Dermis microvascular lymphatic vessel endothelial cell (primary cell): ENCODE measurements at regions not wholly inside any gene's neighbourhood (a gene's known extent, or its start where the extent isn't known, plus 50 kb on each side); places are given as distances from the start of the nearest gene placed in this dataset.
"Not testable (repeated sequence)": the region's sequence is repeated elsewhere in the genome, so short reads cannot be mapped to it uniquely, and the experiment has no call there.

Experiments
- DNase-seq, 2 donors: peaks; one replicate each; pipeline versions ENCODE4 v3.0.0 to v3.0.0-alpha.2; 2010; ENCODE audit warnings: low read depth in 2 of 2

DNA sequence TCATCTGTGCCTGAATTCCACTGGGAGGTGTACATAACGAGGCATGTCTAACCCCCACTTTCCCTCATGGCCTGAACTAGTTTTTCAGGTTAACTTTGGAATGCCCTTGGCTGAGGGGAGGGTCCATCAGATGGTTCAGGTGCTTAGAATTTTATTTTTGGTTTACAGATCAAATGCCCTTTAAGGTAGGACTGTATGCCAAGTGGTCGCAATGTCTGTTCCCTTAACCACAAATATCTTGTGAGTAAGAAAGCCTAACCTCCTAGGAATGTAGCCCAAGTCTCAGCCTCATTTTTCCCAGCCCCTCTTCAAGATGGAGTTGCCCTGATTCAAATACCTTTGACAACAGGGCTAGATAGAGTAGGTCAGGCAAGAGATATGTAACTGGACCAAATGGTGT lies 78.4 kb downstream of the RNASET2 start:
- no peak for DNase-seq

DNA sequence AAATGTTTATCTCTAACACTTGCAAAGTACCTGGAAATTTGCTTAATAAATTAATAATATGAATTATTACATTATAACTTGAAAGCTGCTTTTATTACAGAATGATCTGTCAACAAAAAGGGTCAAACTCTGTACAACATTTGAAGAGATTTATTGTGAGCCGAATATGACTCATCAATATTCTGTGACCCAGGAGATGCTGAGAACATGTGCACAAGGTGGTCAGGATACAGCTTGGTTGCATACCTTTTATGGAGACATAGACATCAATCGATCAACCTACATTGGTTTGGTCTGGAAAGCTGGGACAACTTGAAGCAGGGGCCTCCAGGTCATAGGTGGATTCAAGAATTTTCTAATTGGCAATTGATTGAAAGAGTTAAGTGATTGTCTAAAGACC lies 79.0 kb downstream of the RNASET2 start:
- DNase-seq = no peak

DNA sequence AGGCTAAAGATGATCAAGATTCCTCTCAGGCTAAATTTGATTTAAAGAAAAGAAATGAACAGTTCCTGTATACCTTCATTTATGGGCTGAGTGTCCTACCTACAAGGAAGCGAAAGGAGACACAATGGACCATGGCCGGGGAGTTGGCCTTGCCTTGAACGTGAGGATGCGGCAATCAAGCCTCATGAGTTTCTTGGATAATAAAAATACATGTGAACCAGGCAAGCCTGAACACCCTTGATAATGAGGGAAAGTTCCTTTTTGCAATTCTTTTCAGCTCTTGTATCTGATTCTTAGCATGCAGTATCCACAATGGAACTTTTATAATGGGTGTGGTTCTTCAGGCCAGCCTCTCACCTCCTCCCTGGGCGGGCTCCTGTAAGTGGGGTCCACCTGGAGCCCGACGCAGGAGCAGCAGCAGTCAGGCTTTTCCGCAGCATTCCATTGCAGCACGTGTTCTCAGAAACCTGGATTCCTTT lies 83.8 kb downstream of the RNASET2 start:
- no peak for DNase-seq

GRCh38 chr6:166870602-166871208 lies 85.6 kb downstream of the RNASET2 start:
- DNase-seq = no peak

DNA sequence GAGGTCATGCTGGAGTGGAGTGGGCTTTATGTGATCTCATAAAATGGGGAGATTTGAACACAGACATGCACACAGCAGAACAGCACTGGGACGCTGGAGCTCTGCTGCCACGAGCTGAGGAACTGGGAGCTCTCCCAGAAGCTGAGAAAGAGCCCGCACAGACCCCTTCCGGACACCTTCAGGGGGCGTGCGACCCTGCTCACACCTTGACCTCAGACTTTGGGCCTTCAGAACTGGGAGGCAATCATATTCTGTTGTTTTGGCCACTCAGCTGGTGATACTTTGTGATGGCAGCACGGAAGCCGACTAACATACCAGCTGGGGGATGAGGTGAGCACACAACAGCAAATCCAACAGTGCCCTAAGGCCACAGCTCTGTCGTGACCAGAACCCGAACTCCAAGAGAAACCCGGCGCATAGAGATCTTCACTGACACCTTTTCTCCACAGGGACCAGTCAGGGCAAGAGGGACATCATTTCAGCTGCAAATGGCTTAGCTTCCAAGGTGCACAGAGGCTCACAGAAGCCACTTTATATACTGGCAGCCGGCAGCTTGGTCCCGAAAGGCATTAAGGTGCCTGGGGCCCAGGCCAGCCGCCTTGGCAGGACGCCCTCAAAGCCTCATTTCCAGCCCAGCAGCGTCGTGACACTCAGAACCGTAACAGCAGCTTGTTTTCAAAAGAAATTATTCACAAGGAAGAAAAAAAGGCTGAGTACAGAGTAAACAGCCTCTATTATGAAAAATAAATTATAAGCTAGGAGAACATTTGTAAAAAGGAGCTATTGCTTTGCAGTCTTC lies 89.3 kb downstream of the RNASET2 start:
- DNase-seq = no peak

- DNase-seq = no peak
Observed at GRCh38 chr6:166864333-166864732, 92.0 kb downstream of the RNASET2 start.

DNA sequence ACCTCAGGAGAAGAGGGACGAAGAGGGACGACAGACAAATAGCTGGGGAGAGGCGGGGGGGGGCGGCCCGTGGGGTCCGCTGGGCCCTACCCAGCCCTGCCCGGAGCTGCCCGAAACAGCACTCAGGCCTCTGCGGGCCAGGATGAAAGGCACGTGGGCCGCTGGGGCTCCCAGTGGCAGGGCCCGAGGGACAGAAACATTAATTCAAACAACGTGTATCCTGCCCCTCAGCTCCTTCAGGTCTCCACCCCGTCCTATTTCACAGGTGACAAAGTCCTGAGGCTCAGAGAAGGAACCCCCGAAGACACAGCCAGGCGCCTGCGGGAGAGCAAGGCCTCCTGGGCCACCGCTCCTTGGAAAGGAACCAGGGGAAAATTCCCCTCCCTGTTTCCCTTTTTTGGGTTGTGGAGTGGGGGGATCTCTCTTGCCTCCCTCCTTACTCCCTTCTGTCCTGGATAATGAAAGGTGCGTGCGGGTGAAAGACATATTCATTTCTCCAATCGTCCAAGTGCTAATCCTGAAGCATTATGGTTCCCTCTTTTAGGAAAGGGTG lies 93.3 kb downstream of the RNASET2 start:
- DNase-seq = no peak

DNA sequence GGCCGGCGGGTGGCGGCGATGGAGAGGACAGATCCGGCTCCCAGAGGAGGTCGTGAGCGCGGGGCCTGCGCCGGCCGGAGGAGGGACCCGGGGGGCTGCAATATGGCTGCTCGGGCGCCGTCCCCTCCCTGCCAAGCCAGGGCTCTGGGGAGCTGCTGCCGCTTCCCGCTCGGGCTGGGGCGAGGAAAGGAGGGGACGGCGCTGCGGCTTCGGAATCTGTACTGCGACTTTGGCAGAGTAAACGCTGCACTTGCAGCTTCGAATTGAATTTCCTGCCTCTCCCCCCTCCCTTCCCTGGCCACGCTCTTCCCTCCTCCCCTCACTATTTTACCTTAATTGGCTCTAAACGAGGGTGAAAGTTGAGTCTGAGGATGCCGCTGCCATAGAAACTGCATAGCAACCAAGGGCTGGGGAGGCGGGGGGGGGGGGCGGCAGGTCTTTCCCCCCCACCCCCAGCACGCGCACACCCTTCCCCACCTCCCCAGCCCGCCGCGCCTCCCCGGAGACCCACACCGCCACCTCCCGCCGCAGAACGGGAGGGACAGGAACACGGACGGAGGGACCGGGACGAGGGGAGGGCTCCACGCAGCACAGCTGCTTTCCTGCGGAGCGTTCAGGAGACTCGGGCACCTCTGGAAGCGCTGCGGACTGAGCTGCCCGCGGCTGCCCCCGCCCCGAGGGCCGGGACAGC lies 93.9 kb downstream of the RNASET2 start:
- peak in 1 of 2 donors; percentile 4 for DNase-seq

GRCh38 chr6:166861961-166862286 lies 94.4 kb downstream of the RNASET2 start:
- DNase-seq = no peak

GRCh38 chr6:166861304-166861703 lies 95.0 kb downstream of the RNASET2 start:
- no peak for DNase-seq

DNA sequence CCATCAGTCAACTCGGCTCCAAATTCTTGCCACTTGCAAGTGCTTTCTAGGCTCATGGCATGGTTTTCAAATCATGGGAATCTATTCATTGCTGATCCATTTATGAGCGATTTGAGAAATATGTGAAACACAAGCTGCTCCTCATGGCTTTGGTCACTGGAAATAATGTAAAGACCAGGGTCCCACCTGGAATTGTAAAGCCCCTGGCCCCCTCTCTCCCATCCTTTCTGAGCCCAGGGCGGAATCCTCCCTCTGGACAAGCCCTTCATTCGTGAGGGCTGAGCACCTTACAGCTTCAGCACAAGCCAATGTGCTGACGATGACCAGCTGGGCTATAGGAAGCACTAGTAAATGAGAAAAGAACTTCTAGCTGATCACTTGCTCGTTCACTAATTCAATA lies 96.0 kb downstream of the RNASET2 start:
- DNase-seq = no peak

GRCh38 chr6:166855416-166855815 lies 100.9 kb downstream of the RNASET2 start:
- no peak for DNase-seq

DNA sequence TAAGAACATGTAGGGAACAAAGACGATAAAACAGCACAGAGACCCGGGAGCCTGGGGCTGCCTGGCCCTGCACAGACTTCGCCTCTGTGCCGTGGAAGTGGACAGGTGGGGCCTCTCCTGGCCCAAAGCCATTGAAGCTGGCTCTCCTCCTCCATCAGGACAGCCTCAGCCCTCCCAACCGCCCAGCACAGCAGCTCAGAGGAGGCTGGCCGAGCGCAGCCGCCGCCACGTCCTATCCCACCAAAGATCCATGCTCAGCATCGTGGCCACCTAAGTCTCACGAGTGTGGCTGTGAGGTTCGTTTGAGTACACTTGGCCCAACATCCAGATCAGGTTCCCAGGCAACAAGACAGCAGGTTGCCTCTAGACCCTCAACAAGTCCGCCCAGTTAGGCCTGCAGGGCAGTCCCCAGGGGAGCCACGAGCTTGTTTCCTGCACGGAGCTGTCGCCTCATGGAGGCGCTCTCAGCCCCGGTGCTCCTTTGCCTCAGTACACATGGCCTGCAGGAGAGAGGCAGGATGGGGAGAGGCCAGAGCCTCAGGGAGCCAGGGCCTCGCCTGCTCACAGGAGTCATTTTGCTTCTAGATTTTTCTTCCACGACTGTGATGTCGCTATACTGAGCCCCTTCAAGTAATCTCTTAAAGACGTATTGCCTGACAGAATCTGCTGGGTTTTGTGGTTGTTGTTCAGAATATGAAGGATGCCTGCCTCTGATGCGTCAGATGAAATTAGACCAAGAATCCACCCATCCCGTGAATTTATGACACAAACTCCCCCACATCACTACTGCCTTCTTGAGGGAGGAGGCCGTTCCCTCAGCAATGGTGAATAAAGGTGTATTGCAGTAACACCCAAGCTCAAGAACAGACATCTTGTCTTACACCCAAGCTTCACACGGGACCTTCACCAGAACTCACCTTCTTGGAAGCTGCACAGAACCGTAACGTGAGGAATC lies 102.7 kb downstream of the RNASET2 start:
- DNase-seq = no peak

DNA sequence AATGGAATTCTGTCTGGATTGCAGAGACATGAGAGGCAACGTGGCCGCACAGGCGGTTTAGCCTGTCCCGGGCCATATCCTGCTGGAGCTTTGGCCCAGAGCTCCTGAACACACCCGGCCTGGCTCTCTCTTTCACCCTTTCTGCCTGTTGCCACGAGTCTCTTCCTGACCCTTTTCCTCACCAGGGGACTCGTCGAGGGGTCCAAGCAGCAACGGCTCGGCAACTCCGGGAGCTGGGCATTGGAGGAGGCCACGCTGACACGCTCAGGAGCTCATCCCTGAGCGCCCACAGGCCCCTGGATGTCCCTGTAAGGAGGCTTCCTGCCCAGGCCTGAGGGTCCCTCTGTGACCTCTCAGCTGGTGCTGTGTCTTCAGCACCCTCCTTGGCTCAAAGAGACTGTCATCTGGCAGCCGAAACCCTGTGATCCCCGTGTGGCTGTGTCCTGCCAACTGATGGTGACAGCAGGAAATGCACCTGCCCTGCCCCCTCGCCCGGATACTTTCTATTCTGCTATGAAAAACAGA lies 103.8 kb downstream of the RNASET2 start:
- DNase-seq = peak in 1 of 2 donors; percentile 20

DNA sequence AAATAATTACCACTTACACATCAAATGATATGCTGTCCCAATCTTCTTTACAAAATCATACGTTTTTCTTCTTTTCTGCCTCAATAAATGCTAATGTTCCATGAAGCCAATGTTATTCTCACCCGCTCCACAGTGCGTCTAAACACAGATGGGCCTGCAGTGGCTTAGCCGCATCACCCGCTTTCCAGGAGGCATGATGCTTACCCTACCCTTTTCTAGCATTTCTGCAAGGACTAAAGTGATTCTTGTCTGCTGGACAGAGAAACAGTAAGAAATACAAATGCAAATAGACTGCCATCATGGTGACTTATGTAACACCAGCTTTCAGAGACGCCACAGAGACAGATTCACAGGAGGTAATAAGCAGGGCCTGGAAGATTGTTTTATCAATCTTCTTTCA lies 104.4 kb downstream of the RNASET2 start:
- DNase-seq = no peak

DNA sequence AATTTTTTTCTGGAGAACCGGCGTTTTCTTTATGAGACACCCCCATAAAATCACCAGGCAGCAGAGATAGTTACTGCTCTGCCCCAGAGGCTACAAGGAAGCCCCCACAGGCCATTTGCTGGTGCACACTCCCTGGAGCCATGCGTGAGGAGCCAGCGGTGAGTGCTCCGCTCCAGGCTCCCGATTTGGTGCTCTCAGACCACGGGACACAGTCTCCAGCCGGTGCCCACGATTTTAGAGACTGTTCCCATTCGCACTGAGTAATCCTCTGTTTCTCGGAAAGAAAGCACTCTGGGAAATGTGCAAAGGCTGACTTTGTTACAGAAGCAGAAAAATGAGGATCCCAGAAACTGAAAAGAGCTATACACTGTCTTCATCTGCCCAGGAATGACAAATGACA lies 104.9 kb downstream of the RNASET2 start:
- no peak for DNase-seq

DNA sequence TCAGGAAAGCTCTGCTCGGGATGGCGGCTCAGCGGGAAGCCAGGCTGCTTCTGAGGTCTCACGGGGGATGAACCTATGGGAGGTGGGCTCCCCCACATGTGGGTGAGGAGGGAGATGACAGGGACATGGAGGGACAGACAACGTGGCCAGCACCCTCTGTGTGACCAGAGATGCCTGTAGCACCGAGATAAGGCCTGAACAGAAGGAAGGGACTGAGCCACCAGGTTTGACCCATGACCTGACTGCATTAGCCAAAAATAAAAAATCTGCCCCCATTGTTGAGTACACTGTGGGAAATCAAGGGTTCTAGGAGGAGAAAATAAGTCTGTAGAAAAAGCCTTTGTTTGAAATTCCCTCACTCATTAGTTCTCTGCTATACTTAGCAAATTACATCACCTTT lies 105.7 kb downstream of the RNASET2 start:
- DNase-seq = no peak

DNA sequence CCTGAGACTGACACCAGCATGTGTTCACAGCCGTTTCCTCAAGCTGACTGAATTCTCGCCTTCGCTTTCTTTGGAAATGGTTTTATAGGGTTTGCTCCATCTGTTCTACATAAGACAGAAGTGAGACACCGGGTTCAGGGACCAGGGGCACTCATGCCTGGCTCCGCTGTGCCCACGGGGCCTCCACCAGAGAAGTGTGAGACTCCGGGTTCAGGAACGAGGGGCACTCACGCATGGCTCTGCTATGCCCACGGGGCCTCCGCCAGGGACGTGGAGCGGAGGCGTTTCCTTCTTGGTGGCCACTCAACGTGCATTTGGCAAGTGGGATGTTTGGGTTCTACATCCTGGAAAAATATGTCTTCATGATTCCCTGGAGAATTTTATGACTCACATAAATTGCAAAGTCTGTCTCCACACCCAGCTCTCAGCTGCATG lies 106.6 kb downstream of the RNASET2 start:
- no peak for DNase-seq

DNA sequence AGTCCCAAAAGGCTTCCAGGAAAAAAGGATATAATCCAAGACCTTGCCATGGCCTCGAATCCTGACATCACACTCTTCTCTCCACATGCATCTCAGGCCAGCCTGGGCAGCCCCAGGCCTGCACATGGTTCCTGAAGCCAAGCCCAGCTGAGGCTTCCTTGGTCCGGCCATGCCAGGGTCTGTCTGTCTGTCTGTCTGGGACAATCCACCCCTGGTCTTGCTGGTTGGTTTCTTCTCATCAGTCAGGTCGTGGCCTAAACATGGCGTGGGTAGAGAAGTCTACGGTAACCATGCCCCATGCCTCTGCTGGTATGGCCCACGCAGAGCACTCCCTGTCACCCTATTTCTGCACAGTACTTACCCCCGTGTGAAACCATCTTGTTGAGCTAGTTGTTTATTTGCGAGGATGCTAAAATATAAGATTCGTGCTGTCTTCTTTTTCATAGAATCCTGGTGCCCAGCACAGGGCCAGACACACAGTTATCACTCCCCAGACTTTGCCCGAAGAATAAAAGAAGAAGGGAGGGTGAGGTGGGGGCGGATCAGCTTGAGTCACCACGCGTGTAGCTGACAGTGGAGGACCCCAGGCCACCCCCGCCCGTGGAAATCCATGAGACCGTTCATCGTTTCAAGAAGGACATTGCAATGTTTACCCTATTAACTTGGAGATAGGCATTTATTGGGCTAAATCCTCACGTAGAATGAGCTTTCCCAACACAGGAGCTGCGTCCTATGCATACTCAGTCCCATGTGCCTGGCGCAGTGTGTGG lies 107.2 kb downstream of the RNASET2 start:
- DNase-seq = no peak

GRCh38 chr6:166846446-166847142 lies 109.8 kb downstream of the RNASET2 start:
- not testable (repeated sequence) for DNase-seq
